ENCODE measurements at regions not wholly inside any gene's neighbourhood (a gene's known extent, or its start where the extent isn't known, plus 50 kb on each side); places are given as distances from the start of the nearest gene placed in this dataset.

- in situ Hi-C loops (cut with HindIII; ENCODE audit: low pct_ligation_motif_present, low pct_unique_long_range_greater_than_20kb, low sequenced_read_pairs) = no loop called here
- no peak for DNase-seq
Measured at GRCh38 chr4:133802359-133803140, 399.0 kb downstream of the PABPC4L start.

DNA sequence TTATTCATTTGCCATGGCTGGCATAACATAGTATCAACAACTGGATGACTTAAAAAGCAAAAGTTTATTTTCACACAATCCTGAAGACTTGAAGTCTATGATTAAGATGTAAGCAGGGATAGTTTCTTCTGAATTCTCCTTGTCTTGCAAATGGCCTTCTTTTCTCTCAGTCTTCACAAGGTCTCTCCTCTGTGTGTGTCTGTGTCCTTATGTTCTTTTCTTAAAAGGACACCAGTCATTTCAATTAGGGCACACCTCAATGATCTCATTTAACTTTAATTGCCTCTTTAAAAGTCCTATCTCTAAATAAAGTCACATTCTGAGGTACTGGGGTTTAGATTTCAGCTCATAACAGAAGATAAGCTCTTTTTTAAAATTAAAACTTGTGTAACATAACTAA is 399.7 kb downstream of the PABPC4L start:
- DNase-seq = no peak
- in situ Hi-C loops (cut with HindIII; ENCODE audit: low pct_ligation_motif_present, low pct_unique_long_range_greater_than_20kb, low sequenced_read_pairs) = no loop called here

DNA sequence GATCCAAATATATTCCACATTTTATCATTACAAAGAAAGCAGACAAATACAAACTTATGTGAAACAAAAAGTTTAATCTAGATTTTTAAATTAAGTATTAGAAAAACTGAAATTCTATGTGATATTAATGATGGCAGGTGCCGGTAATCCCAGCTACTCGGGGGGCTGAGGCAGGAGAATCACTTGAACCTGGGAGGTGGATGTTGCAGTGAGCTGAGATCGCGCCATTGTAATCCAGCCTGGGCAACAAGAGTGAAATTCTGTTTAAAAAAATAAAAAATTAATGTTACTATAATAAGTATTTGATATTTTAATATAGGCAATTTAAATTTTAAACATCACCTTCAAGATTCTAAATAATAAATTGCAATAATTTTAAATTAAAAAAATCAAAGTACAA is 400.6 kb downstream of the PABPC4L start:
- in situ Hi-C loops (cut with HindIII; ENCODE audit: low pct_ligation_motif_present, low pct_unique_long_range_greater_than_20kb, low sequenced_read_pairs) = no loop called here
- DNase-seq = no peak

GRCh38 chr4:133799717-133800315 is 401.8 kb downstream of the PABPC4L start:
- in situ Hi-C loops (cut with HindIII; ENCODE audit: low pct_ligation_motif_present, low pct_unique_long_range_greater_than_20kb, low sequenced_read_pairs) = no loop called here
- no peak for DNase-seq

DNA sequence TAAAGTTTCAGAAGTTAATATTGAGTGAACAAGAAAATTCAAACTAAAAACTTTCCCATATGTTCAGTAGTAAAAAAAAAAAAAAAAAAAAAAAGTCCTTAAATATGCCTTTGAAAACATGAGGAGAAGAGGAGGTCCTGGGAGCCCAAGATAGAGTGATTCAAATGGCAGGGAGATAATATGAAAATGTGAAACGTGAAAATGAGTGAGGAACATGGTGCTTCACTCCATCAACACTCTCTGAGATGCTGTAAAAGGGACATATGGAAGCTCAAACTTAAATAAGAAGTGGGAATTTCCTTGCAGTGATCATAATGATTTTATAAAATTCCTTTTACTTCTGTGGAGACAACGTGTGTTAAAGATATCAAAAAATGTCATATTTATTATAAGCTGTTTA is 423.9 kb downstream of the PABPC4L start:
- in situ Hi-C loops (cut with HindIII; ENCODE audit: low pct_ligation_motif_present, low pct_unique_long_range_greater_than_20kb, low sequenced_read_pairs) = no loop called here
- DNase-seq = no peak

DNA sequence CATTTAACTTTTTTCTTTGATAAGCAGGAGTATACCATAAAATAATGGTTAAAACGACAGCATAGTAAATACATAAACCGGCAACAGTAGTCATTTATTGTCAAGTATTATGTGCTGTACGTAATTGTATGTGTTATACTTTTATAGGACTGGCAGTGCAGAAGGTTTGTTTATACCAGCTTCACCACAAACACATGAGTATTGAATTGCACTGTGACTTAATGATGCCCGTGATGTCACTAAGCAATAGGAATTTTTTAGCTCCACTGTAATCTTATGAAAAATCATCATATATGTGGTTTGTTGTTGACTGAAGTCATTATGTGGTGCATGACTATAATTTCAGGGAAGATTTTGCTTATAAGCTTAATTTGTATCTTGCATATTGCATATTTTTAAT is 424.6 kb downstream of the PABPC4L start:
- in situ Hi-C loops (cut with HindIII; ENCODE audit: low pct_ligation_motif_present, low pct_unique_long_range_greater_than_20kb, low sequenced_read_pairs) = no loop called here
- DNase-seq = no peak

GRCh38 chr4:133776503-133776902 is 425.1 kb downstream of the PABPC4L start:
- in situ Hi-C loops (cut with HindIII; ENCODE audit: low pct_ligation_motif_present, low pct_unique_long_range_greater_than_20kb, low sequenced_read_pairs) = no loop called here
- DNase-seq = no peak

DNA sequence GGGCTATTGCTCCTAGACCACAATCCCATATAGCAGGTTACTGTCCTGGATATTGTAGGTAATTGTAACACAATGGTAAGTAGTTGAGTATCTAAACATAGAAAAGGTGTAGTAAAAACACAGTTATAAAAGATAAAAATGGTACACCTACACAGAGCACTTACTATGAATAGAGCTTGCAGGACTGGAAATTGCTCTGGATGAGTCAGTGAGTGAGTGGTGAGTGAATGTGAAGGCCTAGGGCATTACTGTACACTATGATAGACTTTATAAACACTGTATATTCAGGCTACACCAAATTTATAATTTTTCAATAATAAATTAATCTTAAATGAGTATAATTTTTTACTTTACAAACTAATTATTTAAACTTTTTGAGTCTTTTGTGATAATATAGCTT is 425.7 kb downstream of the PABPC4L start:
- DNase-seq = no peak
- in situ Hi-C loops (cut with HindIII; ENCODE audit: low pct_ligation_motif_present, low pct_unique_long_range_greater_than_20kb, low sequenced_read_pairs) = no loop called here

DNA sequence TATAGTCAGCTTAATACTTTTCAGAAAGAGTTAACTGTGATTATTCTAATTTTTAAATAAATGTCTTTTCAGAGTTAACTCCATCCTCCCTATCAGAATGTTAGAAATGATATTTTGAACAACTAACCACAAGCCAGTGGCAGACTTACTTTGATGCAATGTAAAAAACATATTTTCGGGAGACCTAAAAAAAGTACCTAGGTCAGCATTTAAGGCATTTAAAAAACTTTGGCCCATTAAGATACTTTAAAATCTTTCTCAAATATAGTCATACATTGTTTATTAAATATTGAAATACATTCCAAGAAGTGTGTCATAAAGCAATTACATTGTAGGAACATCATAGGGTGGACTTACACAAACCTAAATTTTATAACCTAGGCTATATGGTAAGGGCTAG is 426.1 kb downstream of the PABPC4L start:
- no peak for DNase-seq
- in situ Hi-C loops (cut with HindIII; ENCODE audit: low pct_ligation_motif_present, low pct_unique_long_range_greater_than_20kb, low sequenced_read_pairs) = no loop called here

- in situ Hi-C loops (cut with HindIII; ENCODE audit: low pct_ligation_motif_present, low pct_unique_long_range_greater_than_20kb, low sequenced_read_pairs) = no loop called here
- no peak for DNase-seq
Measured at GRCh38 chr4:133759428-133759827, 442.2 kb downstream of the PABPC4L start.

DNA sequence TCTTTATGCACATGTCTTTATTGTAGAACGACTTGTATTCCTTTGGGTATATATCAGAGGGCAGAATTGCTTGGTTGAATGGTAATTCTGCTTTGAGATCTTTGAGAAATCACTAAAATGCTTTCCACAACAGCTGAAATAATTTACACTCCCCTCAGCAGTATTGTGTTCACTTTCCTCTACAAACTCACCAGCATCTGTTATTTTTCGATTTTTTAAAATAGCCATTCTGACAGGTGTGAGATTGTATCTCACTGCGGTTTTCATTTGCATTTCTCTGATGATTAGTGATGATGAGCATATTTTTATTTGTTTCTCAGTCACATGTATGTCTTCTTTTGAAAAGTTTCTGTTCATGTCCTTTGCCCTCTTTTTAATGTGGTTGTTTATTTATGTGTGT is 459.8 kb downstream of the PABPC4L start:
- in situ Hi-C loops (cut with HindIII; ENCODE audit: low pct_ligation_motif_present, low pct_unique_long_range_greater_than_20kb, low sequenced_read_pairs) = no loop called here
- DNase-seq = no peak

DNA sequence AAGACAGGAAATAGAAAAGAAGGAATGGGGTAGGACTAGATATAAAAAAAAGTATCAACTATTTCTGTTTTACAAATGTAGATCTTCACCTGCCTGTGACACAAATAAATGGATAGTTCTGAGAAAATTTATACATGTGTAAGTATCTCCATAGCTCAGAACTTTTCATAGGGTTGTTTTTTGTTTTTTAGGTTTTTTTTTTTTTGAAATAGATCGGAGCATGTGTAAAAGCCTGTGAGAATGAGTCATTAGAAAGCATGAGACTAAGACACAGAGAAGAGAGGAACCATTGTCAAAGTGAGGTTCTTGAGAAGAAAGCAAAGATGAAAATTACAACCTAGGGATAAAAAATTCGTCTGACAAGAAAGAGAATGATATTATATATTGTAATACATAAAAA is 481.6 kb downstream of the PABPC4L start:
- DNase-seq = no peak
- in situ Hi-C loops (cut with HindIII; ENCODE audit: low pct_ligation_motif_present, low pct_unique_long_range_greater_than_20kb, low sequenced_read_pairs) = no loop called here

DNA sequence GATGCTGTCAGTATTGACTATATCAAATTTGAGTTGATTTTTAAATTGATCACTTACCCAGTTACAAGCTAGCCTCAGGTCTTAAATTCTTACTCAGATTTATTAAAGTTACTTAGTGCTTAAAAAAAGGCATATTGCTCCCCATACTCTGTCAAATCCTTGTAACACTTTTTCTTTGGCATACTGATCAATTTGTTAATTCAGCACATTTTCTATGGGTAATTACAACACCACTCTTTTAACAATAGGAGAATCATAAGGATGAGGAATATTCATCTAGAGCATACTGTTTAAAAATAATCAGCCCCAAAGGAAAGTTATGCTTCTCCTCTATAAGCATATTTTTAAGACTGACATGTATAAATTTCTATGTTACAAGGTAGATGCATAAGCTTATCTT is 482.5 kb downstream of the PABPC4L start:
- DNase-seq = no peak
- in situ Hi-C loops (cut with HindIII; ENCODE audit: low pct_ligation_motif_present, low pct_unique_long_range_greater_than_20kb, low sequenced_read_pairs) = no loop called here

DNA sequence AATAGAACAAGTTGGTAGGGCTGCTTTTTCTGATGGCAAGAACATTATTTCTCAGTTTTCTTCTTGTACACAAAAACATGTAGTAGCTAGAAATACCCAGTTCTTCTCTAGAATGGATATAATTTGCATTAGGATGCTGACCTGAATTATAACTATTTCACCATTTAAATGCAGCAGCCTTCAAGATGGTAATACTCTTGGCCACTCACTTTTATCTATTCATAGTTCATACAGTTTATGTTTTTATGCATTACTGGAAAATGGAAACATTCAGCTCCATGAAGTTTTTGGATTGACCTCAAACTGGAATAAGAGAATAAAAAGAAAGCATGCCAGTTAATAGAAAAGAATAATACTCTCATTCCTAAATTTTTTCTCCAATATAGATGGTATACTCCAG is 487.4 kb downstream of the PABPC4L start:
- in situ Hi-C loops (cut with HindIII; ENCODE audit: low pct_ligation_motif_present, low pct_unique_long_range_greater_than_20kb, low sequenced_read_pairs) = no loop called here
- no peak for DNase-seq

GRCh38 chr4:133713340-133713739 is 488.2 kb downstream of the PABPC4L start:
- in situ Hi-C loops (cut with HindIII; ENCODE audit: low pct_ligation_motif_present, low pct_unique_long_range_greater_than_20kb, low sequenced_read_pairs) = no loop called here
- DNase-seq = no peak

- in situ Hi-C loops (cut with HindIII; ENCODE audit: low pct_ligation_motif_present, low pct_unique_long_range_greater_than_20kb, low sequenced_read_pairs) = no loop called here
Measured at GRCh38 chr4:133711817-133712216, 489.8 kb downstream of the PABPC4L start.

DNA sequence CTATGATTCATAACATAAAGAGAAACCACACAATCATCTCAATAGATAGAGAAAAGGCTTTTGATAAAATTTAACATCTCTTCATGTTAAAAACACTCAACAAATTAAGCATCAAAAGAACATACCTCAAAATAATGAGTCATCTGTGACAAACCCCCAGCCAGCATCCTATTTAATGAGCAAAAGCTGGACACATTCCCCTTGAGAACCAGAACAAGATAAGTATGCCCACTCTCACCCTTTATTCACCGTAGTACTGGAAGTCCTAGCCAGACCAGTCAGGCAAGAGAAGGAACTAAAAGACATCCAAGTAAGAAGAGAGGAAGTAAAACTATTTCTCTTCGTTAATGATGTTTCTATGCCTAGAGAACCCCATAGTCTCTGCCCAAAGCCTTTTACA is 507.2 kb downstream of the PABPC4L start:
- no peak for DNase-seq
- in situ Hi-C loops (cut with HindIII; ENCODE audit: low pct_ligation_motif_present, low pct_unique_long_range_greater_than_20kb, low sequenced_read_pairs) = no loop called here

More at GRCh38 chr4:133711817-133712216, 489.8 kb downstream of the PABPC4L start:
- no peak for DNase-seq

DNA sequence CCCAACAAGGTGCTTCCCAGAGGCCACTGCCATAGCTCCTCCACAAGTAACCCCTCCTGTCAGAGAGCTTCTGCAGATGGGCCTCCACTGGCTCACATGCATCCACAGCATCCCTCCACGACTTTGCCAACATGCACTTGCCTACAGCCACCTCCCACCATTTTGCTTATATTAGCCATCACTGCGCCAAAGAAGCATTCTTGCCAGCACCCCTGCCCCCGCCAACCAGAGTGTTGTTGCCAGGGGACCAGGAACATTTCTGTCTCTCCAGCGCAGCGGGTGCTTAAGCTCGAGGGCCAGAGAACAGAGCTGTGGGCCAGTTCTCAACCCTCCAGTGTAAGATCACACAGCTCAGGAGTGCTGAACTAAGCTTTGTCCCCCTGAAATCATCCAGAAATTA is 517.6 kb downstream of the PABPC4L start:
- no peak for DNase-seq
- in situ Hi-C loops (cut with HindIII; ENCODE audit: low pct_ligation_motif_present, low pct_unique_long_range_greater_than_20kb, low sequenced_read_pairs) = no loop called here

GRCh38 chr4:133668061-133668851 is 519.2 kb downstream of the PCDH10 start:
- no peak for DNase-seq
- in situ Hi-C loops (cut with HindIII; ENCODE audit: low pct_ligation_motif_present, low pct_unique_long_range_greater_than_20kb, low sequenced_read_pairs) = no loop called here

- no peak for DNase-seq
- in situ Hi-C loops (cut with HindIII; ENCODE audit: low pct_ligation_motif_present, low pct_unique_long_range_greater_than_20kb, low sequenced_read_pairs) = no loop called here
Measured at GRCh38 chr4:133647206-133647605, 498.1 kb downstream of the PCDH10 start.
